HG03280 (cell line): ENCODE measurements at regions not wholly inside any gene's neighbourhood (a gene's known extent, or its start where the extent isn't known, plus 50 kb on each side); places are given as distances from the start of the nearest gene placed in this dataset.
"Not testable (repeated sequence)": the region's sequence is repeated elsewhere in the genome, so short reads cannot be mapped to it uniquely, and the experiment has no call there.

Source experiments
- ATAC-seq: cut with Tn5 transposase; IDR thresholded peaks from one replicate; pipeline ENCODE4 v1.9.1; 2021; ENCODE audit warnings: mild to moderate bottlenecking, moderate library complexity; ENCODE audit not compliant: unreplicated experiment

DNA sequence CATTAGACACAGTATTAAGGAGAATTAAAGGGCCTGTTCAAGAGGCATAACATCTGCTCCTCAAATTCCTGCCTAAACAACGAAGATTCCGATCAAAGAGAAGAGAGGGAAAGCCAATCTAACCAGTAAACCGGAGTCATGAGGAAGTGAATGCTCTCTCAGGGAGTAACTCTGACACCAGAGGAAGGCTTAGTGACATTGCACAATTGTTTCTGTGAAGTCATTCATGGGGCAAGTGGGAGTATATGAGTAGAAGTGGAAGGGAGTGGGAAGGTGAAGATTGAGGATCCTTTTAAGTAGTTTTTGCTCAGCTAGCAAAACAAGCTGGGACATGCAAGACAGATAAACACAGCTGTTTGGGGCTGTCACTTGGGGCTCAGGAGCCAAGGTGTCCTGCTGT is 136.4 kb upstream of the FAM174A start:
- not testable (repeated sequence) for ATAC-seq

DNA sequence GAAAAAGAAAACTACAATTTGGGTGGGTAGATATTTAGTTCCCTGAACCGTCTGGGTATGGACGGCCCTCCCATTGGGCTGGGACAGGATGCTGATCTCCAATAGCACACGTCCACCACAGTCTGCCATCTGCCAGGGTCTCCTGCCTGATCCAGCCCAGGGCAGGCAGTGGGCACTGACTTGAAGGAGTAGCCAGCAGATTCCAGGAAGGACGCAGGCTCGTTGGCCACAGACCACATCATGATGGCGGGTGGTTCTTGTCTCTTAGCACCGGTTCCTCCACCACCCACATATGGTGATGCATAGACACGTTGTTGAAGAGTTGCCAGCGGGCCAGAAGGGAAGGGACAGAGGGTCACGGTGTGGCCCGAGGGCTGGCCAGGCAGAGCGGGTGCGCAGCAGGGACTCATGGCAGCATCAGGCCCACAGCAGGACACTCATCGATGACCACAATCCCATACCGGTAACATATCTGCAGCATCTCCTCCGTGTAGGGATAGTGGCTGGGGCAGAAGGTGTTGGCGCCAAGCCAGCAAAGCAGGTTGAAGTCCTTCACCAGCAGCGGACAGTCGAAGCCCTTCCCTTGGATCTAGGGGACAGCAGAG is 155.8 kb upstream of the FAM174A start:
- not testable (repeated sequence) for ATAC-seq

- not testable (repeated sequence) for ATAC-seq
These were observed 170.3 kb upstream of the FAM174A start for GRCh38 chr5:100364757-100365478.

DNA sequence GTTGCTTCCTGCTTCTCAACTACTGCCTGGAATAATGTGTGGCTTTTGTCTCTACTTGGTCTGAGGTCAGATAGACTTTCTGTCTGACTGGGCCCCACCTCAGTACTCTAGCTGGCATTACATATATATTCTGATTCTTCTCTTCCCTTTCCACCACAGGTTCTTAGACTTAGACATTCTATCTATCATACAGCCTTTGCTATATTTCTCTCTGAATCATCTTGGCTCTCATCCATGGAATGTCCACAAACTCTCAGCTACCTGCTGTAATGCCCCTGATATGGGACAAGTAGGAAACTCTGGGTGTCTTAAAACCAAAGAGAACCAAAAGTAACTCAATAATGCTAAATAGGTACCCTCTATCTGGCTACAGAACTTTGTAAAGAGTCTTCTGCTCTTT is 170.8 kb upstream of the FAM174A start:
- ATAC-seq, result not testable (repeated sequence)

DNA sequence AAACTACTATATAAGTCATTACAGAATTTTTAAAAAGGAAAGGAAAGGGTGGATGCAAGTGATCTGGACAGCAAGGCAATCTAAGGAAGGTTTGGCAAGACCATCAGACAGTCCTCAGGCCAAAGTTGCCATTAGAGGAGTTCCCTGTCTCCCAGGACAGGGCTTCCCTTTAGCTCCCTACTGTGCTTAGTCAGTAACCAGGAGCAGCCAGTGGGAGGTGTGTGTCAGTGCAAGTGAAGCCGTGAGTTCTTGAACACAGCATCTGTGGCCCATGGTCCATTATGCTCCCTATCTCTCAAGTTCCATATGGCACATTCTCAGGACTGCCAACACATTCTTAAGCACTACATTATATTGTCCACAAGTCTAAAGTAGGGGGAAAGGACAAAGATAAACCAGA is 175.2 kb upstream of the FAM174A start:
- ATAC-seq, result not testable (repeated sequence)

GRCh38 chr5:100346269-100346668 is 188.9 kb upstream of the FAM174A start:
- ATAC-seq, result not testable (repeated sequence)

DNA sequence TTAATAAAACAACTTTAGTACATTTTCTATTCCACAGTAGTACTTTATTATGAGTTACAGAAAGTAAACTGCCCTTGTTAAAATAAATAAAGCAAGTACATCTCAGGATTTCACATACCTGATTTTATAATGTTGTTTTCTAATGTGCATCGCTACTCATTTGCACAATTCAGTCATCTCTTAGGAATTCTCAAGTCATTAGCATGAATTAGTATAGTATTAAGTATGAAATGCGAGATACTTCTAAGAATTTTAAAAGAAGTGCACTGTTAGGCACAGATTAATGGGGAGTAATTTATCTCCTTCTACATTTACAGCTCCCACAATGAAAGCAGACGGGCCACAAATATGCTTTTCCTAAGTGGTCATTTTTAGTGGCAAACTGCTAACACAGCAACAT is 193.7 kb upstream of the FAM174A start:
- ATAC-seq, result not testable (repeated sequence)

- ATAC-seq, result no peak
These were observed 212.7 kb upstream of the FAM174A start for GRCh38 chr5:100322483-100322882.

GRCh38 chr5:100319885-100320284 is 215.3 kb upstream of the FAM174A start:
- no peak for ATAC-seq

DNA sequence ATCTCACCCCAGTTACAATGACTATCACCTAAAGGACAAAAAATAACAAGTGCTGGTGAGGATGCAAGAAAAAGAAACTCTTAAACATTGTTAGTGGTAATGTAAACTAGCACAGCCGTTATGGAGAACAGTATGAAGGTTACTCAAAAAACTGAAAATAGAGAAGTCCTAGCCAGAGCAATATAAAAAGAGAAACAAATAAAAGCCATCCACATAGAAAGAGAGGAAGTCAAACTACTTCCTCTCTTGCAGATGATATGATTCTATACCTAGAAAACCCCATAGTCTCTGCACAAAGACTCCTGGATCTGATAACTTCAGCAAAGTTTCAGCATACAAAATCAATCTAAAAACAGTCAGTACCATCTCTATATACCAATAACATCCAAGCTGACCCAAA is 221.5 kb upstream of the FAM174A start:
- no peak for ATAC-seq

- ATAC-seq, result no peak
These were observed 223.4 kb upstream of the FAM174A start for GRCh38 chr5:100311806-100312205.

DNA sequence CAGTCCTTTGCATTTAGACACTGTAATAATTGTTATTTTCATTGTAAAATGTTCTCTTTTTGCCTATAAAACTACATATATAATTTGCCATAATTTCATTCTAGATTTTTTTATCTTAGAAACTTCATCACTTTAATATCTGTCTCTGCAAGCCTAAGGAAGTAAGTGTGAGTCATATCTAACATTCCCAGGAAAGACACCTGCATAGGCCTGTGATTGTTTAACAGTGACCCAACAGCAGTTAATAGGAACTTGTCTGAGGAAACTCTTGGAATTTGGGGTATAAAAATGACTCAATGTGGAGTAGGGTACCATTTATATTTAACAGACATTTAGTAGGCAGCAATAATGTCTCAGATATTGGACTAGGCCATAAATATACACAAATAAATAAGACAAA is 229.2 kb upstream of the FAM174A start:
- no peak for ATAC-seq

DNA sequence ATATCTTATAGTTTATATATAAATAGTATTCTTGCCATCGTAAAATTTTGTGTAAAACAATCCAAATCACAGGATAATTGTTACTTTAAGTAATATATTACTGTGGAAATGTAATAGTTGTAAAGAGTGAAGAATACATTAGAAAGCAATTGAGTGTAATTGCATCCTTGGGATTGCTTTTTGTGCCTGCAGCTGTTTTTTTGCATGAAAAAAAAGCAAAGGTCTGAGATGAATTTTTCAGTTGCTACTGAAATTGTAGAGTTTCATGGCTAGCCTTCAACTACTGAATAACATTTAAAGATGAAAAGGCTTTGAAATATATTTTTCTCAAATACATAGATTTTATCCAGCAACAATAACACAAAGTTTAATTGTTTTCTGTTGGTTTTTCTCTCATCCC is 232.0 kb upstream of the FAM174A start:
- no peak for ATAC-seq

- no peak for ATAC-seq
These were observed 235.9 kb upstream of the FAM174A start for GRCh38 chr5:100299261-100299660.

DNA sequence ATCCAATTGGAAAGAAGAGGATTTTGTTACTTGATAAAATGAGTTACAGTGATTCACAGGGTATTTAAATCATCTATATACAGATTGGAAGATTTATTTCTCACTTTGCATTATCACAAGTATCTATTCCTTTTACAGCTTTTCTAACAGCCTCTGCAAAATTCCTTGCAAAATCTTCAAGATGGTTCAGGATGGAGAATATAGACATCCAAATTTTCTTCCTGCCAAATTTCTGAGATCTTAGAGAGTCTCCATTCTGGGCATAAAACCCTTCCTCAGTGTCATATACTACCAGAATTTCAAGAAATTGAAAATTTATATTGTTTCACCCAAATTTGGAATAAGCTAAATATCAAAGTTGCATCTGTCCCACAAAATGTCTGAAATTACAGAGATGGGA is 259.1 kb upstream of the FAM174A start:
- no peak for ATAC-seq

DNA sequence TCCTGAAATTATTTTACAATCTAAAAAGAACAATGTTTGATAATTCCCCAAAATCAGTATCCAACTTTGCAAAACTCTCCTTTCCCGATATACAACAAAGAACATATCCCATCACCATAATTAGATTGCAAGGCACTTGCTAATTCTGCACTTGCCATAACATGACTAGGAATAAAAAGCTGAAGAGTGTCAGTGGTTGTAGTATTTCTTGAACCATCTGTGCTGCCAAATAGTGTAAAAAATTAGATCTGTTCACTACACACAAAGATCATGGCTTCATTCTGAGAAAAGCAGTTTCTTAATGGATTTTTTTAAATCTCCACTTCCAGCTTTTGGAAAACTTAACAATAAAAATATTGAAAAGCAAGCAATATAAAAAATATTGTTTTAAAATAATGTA is 259.5 kb upstream of the FAM174A start:
- no peak for ATAC-seq

DNA sequence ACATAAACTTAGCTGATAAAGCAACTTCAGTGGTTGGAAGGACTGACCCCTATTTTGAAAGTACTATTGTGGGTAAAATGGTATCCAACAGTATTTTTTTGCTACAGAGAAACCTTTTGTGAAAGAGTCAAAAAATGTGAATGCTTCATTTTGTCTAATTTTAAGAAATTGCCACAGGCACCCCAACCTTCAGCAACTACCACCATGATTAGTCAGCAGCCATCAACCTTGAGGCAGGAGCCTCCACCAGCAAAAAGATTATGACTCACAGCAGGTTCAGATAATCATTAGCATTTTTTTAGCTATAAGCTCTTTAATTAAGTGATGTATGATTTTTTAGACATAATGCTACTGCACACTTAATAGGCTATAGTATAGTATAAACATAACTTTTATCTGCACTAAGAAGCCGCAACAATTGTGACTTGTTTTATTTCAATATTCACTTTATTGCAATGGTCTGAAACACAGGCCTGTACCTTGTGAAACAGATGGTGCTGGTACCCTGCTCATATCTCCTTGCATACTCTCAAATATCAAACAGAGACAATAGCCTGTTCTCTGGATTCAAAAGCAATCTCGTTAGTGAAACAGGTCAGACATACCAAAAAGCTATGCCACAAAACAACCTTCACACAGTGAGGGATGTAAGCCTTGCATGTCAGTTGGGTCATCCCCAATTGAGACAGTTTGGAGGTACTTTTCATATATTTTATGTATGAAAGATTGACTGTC is 261.2 kb upstream of the FAM174A start:
- no peak for ATAC-seq

DNA sequence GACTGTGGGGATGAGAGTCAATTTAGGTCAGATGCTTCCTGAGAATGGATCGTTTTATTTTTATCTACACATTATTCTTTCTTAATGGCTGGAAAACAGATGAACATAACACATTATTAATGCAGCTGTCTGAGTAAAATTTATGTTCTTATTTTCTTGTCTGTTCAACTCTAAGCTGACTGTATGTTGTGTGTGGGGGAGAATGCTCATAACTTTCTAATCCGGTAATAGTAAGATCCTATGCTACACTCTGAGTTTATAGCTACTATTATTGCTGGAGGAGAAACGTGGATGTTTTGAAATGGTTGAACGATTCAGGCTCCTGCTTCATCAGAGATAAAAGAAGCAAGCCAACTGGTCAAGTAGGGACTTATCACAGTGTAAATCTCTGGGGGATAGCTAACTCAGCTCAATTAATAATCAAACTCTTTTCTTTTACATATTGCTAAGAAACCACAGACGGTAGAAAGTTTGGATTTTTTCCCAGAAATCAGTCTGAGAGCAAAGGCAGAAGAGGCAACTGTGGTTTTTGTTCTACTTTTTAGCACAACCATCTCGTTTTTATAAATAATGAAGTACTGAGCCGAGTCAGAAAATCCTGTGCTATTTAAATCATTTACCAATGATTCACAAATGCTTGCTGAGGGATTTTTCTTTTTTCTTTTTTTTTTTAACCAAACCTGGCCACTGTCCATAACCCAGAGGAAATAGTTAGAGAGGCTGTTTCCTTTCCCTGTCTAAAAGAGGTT is 265.0 kb upstream of the FAM174A start:
- no peak for ATAC-seq

DNA sequence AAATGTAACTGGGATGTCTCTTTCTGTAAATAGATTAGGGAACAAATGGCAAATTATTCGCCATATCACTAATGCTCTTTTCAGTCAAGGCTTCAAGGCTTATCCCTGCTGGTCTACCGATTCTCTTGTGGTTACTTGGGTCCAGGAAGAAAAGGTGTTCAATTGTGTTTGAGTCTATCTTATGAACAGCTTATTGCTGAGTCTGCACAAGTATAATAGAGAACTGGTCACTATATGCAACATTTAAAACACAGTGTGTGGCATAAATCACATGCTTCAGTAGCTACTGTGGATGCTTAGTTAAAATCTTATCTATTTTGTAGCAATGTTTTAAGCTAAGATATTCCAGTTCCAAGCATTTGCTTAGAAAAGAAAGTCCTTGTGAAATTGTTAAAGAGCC is 274.2 kb upstream of the FAM174A start:
- no peak for ATAC-seq

DNA sequence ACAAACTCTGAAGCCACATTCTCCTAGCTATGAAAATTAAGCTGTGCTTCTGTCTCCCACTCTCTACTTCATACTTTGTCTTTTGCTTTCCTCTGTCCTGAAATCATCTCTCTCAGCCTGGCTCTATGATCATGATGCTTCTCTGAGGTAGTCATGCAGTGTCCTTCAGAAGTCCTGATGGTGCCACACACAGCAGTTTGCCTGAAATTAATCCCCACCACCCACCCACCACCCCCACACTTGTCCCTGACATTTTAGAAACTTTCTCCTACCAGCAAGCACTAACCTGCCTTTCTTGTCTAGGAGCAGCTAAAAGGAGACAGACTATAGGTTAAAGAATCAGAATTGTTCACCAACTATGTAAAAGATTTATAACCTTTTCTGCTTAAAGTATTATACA is 282.2 kb upstream of the FAM174A start:
- ATAC-seq, result no peak

- ATAC-seq, result no peak
These were observed 283.1 kb upstream of the FAM174A start for GRCh38 chr5:100252037-100252436.
